ENCODE measurements at regions not wholly inside any gene's neighbourhood (a gene's known extent, or its start where the extent isn't known, plus 50 kb on each side); places are given as distances from the start of the nearest gene placed in this dataset.

DNA sequence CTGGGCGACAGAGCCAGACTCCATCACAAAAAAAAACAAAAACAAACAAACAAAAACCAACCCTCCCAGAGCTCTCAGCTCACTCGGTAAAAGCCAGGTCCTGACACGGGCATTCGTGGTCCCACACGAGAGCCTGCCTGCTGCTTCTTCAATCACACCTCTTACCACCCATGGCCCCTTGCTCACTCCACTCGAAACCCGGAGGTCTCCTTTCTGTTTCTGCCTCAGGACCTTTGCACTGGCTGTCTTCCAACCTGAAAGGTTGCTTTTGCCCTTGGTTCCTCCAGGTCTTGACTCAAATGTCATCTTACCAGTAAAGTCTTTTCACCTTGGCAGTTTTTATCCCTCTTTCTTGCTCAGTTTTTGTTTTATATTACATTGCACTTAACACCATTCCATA lies 169.6 kb downstream of the EVX1 start:
- no peak for TF ChIP-seq CTCF (conservative IDR thresholded peaks at IDR 0.05; ENCODE audit: low read depth)
- DNase-seq (ENCODE audit: low spot score), result no peak
- no peak overlapping the region for H3K27ac ChIP-seq
- CTCF ChIA-PET, result no interaction called here
- POLR2A ChIA-PET (ENCODE audit: low non-redundant PET), result interaction anchor here (0.6 kb wide), 1 partner anchor 11 kb away, joined by 7 read pairs; no protein-coding TSS in a partner anchor

DNA sequence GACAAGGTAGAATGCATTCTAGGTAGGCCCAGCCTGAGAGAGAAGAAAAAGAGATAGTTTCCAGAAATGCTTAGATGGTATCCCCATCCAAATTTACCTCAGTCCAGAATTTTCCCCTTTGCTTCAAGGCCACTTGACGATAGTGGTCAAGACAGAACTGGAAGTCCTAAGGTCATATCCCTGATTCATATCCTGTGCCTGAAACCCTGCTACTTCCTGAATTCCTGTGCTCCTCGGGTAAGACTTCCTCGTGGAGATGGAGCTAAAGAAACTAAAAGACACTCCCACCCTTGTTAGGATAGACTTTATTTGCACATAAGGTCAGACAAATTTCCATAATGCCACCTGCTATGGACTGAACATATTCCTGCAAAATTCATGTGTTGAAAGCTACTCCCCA lies 175.9 kb downstream of the EVX1 start:
- DNase-seq (ENCODE audit: low spot score), result no peak
- ChIA-PET CTCF (no interaction called here), POLR2A (ENCODE audit: low non-redundant PET) (no interaction called here)
- no peak overlapping the region for H3K27ac ChIP-seq
- no peak for TF ChIP-seq CTCF (conservative IDR thresholded peaks at IDR 0.05; ENCODE audit: low read depth)

DNA sequence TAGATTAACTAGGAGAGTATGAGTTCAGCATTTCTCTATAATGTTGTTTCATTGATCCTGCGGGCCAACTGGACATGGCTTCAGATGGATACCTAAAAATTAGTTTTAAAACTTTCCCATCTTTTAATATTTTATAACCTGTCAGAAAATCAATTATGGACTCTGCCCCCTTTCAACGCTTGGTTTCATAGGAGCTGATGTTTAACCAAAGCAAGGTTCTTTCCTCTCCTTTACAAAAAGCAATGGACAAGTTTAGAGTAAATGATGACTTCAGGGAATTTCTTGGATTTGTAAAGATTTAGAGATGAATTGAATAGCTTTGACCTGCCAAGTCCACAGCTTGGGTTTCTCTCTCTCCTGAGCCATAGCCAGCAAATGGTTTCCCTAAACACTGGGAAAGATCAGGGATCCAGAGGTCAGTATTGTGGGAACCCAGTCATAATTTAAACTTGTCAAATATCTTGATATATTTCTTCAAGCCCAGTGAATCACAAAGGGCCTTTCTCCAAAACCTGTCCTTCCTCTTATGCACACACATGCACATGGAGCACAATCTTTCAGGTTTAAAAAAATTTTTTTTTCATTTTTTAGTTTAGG lies 177.1 kb downstream of the EVX1 start:
- ChIA-PET POLR2A (ENCODE audit: low non-redundant PET) (no interaction called here), CTCF (no interaction called here)
- H3K27ac ChIP-seq, result no peak overlapping the region
- no peak for DNase-seq (ENCODE audit: low spot score)
- TF ChIP-seq CTCF (conservative IDR thresholded peaks at IDR 0.05; ENCODE audit: low read depth), result no peak

GRCh38 chr7:27420702-27421101 lies 178.1 kb downstream of the EVX1 start:
- no peak overlapping the region for H3K27ac ChIP-seq
- POLR2A ChIA-PET (ENCODE audit: low non-redundant PET), result no interaction called here
- CTCF ChIA-PET, result no interaction called here
- no peak for DNase-seq (ENCODE audit: low spot score)
- TF ChIP-seq CTCF (conservative IDR thresholded peaks at IDR 0.05; ENCODE audit: low read depth), result no peak

DNA sequence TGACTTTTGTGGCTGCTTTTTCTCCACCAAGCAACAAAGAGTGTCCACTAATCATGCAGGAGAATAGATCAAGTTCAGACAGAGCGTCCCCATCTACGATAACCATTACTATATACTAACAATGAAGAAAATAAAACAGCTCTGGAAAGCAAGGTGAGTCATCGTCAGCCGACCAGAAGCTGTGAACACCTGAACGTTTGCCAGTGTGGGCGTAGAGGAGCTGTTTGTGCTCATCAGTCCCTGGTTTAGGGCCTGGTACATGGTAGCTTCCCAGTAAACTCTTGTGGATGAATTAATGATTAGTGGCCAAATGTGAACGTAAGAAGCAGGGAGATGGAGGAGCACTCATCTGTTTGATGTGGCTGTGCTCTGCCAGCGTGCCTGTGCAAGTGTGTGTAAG lies 180.7 kb downstream of the EVX1 start:
- no peak for TF ChIP-seq CTCF (conservative IDR thresholded peaks at IDR 0.05; ENCODE audit: low read depth)
- CTCF ChIA-PET, result interaction anchor here (0.6 kb wide), 1 partner anchor 14 kb away, joined by 6 read pairs; no protein-coding TSS in a partner anchor
- peak; percentile 79 for DNase-seq (ENCODE audit: low spot score)
- H3K27ac ChIP-seq, result peak overlapping the region; percentile 65
- POLR2A ChIA-PET (ENCODE audit: low non-redundant PET), result interaction anchor here (0.6 to 0.7 kb wide), 2 partner anchors 11 to 32 kb away, joined by 3 to 7 read pairs; no protein-coding TSS in a partner anchor

- H3K27ac ChIP-seq, result peak overlapping the region; percentile 65
- TF ChIP-seq CTCF (conservative IDR thresholded peaks at IDR 0.05; ENCODE audit: low read depth), result no peak
- ChIA-PET CTCF (no interaction called here), POLR2A (ENCODE audit: low non-redundant PET) (interaction anchor here (0.6 to 0.7 kb wide), 2 partner anchors 12 to 31 kb away, joined by 3 to 7 read pairs; no protein-coding TSS in a partner anchor)
- no peak for DNase-seq (ENCODE audit: low spot score)
These were observed 181.2 kb downstream of the EVX1 start for GRCh38 chr7:27423821-27424220.
